Thoracic aorta (tissue), 2 donors: ENCODE measurements at regions not wholly inside any gene's neighbourhood (a gene's known extent, or its start where the extent isn't known, plus 50 kb on each side); places are given as distances from the start of the nearest gene placed in this dataset.

Experiments used
- ATAC-seq: fragments of 150-250 bp; one replicate; pipeline ENCODE4 v1.8.0; 2017; ENCODE audit warnings: low read depth; ENCODE audit not compliant: insufficient number of reproducible peaks, low FRiP score
- DNase-seq: peaks from one replicate; pipeline ENCODE4 v3.0.0-alpha.2; 2020; ENCODE audit warnings: low spot score
- H3K27ac ChIP-seq, 2 donors: fragments of 200-600 bp; sonication (generic); 1 replicate in 1 of 2; 2 replicates in 1 of 2; pipeline ENCODE4 v1.5.1; 2016; ENCODE audit warnings: mild to moderate bottlenecking in 2 of 2, moderate library complexity in 2 of 2
- H3K27me3 ChIP-seq: fragments of 200-600 bp; sonication (generic); replicated peaks from 2 replicates; pipeline ENCODE4 v1.6.0; 2016; ENCODE audit warnings: mild to moderate bottlenecking; ENCODE audit not compliant: insufficient read depth
- H3K36me3 ChIP-seq: fragments of 200-600 bp; sonication (generic); one replicate; pipeline ENCODE4 v1.5.1; 2016
- H3K4me1 ChIP-seq, 2 donors: fragments of 200-600 bp; sonication (generic); 1 replicate in 1 of 2; 2 replicates in 1 of 2; pipeline versions ENCODE4 v1.5.1 to v1.6.0; 2016; ENCODE audit warnings: low read depth in 2 of 2, mild to moderate bottlenecking in 1 of 2; ENCODE audit not compliant: control insufficient read depth in 1 of 2
- H3K4me3 ChIP-seq: fragments of 200-600 bp; sonication (generic); 2 replicates; pipeline ENCODE4 v1.5.1; 2016; ENCODE audit warnings: mild to moderate bottlenecking
- H3K9me3 ChIP-seq: fragments of 200-600 bp; sonication (generic); 2 replicates; pipeline ENCODE4 v1.5.1; 2016
- CTCF ChIP-seq: fragments of 200-600 bp; sonication (generic); IDR thresholded peaks from one replicate; pipeline ENCODE4 v1.5.1; 2019; ENCODE audit warnings: antibody characterized with exemption

GRCh38 chr14:101000711-101001250, 97.3 kb upstream of the RTL1 start:
- Histone ChIP-seq H3K36me3 (no peaks in the 10 kb centered on the region), H3K27ac (no peak overlapping the region), H3K9me3 (no peaks in the 10 kb centered on the region), H3K4me3 (no peak overlapping the region), H3K27me3 (no peaks in the 10 kb centered on the region), H3K4me1 (no peaks in the 10 kb centered on the region)
- no peak for TF ChIP-seq CTCF
- ATAC-seq = no peak
- DNase-seq = no peak

GRCh38 chr14:101001311-101002069, 98.0 kb upstream of the RTL1 start:
- Histone ChIP-seq H3K27me3 (no peaks in the 10 kb centered on the region), H3K4me1 (no peaks in the 10 kb centered on the region), H3K36me3 (no peaks in the 10 kb centered on the region), H3K4me3 (no peak overlapping the region), H3K9me3 (no peaks in the 10 kb centered on the region), H3K27ac (no peak overlapping the region)
- DNase-seq (no peak), ATAC-seq (no peak)
- no peak for TF ChIP-seq CTCF

GRCh38 chr14:101002738-101003137, 99.2 kb upstream of the RTL1 start:
- Histone ChIP-seq H3K27me3 (no peaks in the 10 kb centered on the region), H3K27ac (no peak overlapping the region), H3K4me3 (no peak overlapping the region), H3K9me3 (no peaks in the 10 kb centered on the region), H3K36me3 (no peaks in the 10 kb centered on the region), H3K4me1 (no peaks in the 10 kb centered on the region)
- TF ChIP-seq CTCF = no peak
- DNase-seq = no peak
- no peak for ATAC-seq

- Histone ChIP-seq H3K27ac (no peak overlapping the region), H3K36me3 (no peaks in the 10 kb centered on the region), H3K4me3 (no peak overlapping the region), H3K4me1 (no peaks in the 10 kb centered on the region), H3K27me3 (no peaks in the 10 kb centered on the region), H3K9me3 (no peaks in the 10 kb centered on the region)
- TF ChIP-seq CTCF = no peak
- ATAC-seq = no peak
- no peak for DNase-seq
These were observed 100.7 kb upstream of the RTL1 start for GRCh38 chr14:101004176-101004575.

GRCh38 chr14:101004954-101005353, 101.4 kb upstream of the RTL1 start:
- no peak overlapping the region for H3K27ac ChIP-seq

More at GRCh38 chr14:101004954-101005353, 101.4 kb upstream of the RTL1 start:
- no peaks in the 10 kb centered on the region for H3K9me3 ChIP-seq
- H3K36me3 ChIP-seq = no peaks in the 10 kb centered on the region
- no peak for DNase-seq
- H3K27me3 ChIP-seq = no peaks in the 10 kb centered on the region
- peak overlapping the region; percentile 21 for H3K4me3 ChIP-seq
- no peaks in the 10 kb centered on the region for H3K4me1 ChIP-seq
- ATAC-seq = no peak
- no peak for TF ChIP-seq CTCF
